GM23248 (cell line): ENCODE measurements at regions not wholly inside any gene's neighbourhood (a gene's known extent, or its start where the extent isn't known, plus 50 kb on each side); places are given as distances from the start of the nearest gene placed in this dataset.

ENCODE experiments used
- DNase-seq: peaks from one replicate; pipeline ENCODE4 v3.0.0-alpha.2; 2015
- H2AFZ ChIP-seq: fragments of 200-600 bp; sonication (generic); 2 replicates; pipeline ENCODE4 v1.6.1; 2016; ENCODE audit warnings: antibody characterized with exemption
- H3F3A ChIP-seq: fragments of 200-600 bp; sonication (generic); 2 replicates; pipeline ENCODE4 v1.6.1; 2016; ENCODE audit warnings: mild to moderate bottlenecking, antibody characterized with exemption, mixed run types; ENCODE audit not compliant: insufficient read depth
- H3K27ac ChIP-seq: fragments of 200-600 bp; sonication (generic); 2 replicates; pipeline ENCODE4 v1.5.1; 2016; ENCODE audit warnings: mild to moderate bottlenecking
- H3K27me3 ChIP-seq: fragments of 200-600 bp; sonication (generic); replicated peaks from 2 replicates; pipeline ENCODE4 v1.6.1; 2016; ENCODE audit warnings: mild to moderate bottlenecking; ENCODE audit not compliant: insufficient read depth
- H3K36me3 ChIP-seq: fragments of 200-600 bp; sonication (generic); 2 replicates; pipeline ENCODE4 v1.6.1; 2016; ENCODE audit warnings: low read depth, mild to moderate bottlenecking
- H3K4me1 ChIP-seq: fragments of 200-600 bp; sonication (generic); 2 replicates; pipeline ENCODE4 v1.6.1; 2016; ENCODE audit warnings: mild to moderate bottlenecking; ENCODE audit not compliant: insufficient read depth
- H3K4me2 ChIP-seq: fragments of 200-600 bp; sonication (generic); one replicate; pipeline ENCODE4 v1.6.1; 2016; ENCODE audit warnings: mild to moderate bottlenecking; ENCODE audit not compliant: unreplicated experiment
- H3K4me3 ChIP-seq: fragments of 200-600 bp; sonication (generic); 2 replicates; pipeline ENCODE4 v1.5.1; 2016; ENCODE audit warnings: mild to moderate bottlenecking
- H3K79me2 ChIP-seq: fragments of 200-600 bp; sonication (generic); 2 replicates; pipeline ENCODE4 v1.6.1; 2016; ENCODE audit warnings: mild to moderate bottlenecking; ENCODE audit not compliant: insufficient read depth
- H3K9ac ChIP-seq: fragments of 200-600 bp; sonication (generic); 2 replicates; pipeline ENCODE4 v1.6.1; 2016; ENCODE audit warnings: mild to moderate bottlenecking
- H3K9me2 ChIP-seq: fragments of 200-600 bp; sonication (generic); 2 replicates; pipeline ENCODE4 v1.6.1; 2016; ENCODE audit warnings: mixed run types, mild to moderate bottlenecking, moderate library complexity; ENCODE audit not compliant: insufficient read depth
- H3K9me3 ChIP-seq: fragments of 200-600 bp; sonication (generic); one replicate; pipeline ENCODE4 v1.6.1; 2017; ENCODE audit warnings: low read depth
- H4K20me1 ChIP-seq: fragments of 200-600 bp; sonication (generic); 2 replicates; pipeline ENCODE4 v1.6.0; 2016; ENCODE audit not compliant: insufficient read depth
- EZH2 ChIP-seq: fragments of 200-600 bp; sonication (generic); IDR thresholded peaks from 2 replicates; pipeline ENCODE4 v1.6.1; 2018; ENCODE audit warnings: antibody characterized with exemption, mild to moderate bottlenecking; ENCODE audit not compliant: insufficient read depth, poor library complexity, severe bottlenecking
- EZH2phosphoT487 ChIP-seq: fragments of 200-600 bp; sonication (generic); IDR thresholded peaks from 2 replicates; pipeline ENCODE4 v1.6.1; 2018; ENCODE audit warnings: antibody characterized with exemption, moderate library complexity, mild to moderate bottlenecking, low read depth; ENCODE audit not compliant: insufficient read depth
- WGBS, 2 experiments: methylation state at CpG; one replicate each; pipeline ENCODE4 v1.1.6; 2015 to 2017; ENCODE audit warnings: low lambda C conversion rate in 2 of 2, low coverage in 1 of 2; ENCODE audit errors: missing lambda C conversion rate in 2 of 2; 5-methylcytosine and 5-hydroxymethylcytosine counted together
- in situ Hi-C: fragments of 300-500 bp; cut with MboI; formaldehyde crosslinking; loops from 2 replicates; pipeline ENCODE4 v1.15.0; 2020

GRCh38 chr6:25008707-25009392 is 73.1 kb upstream of the RIPOR2 start:
- H3K4me1 ChIP-seq = peaks cover 56% of the 10 kb centered on the region
- H3K27me3 ChIP-seq = no peaks in the 10 kb centered on the region
- H3F3A ChIP-seq = peaks cover 32% of the 10 kb centered on the region
- H3K4me3 ChIP-seq = no peak overlapping the region
- no peak overlapping the region for H3K9ac ChIP-seq
- no peaks in the 10 kb centered on the region for H3K9me3 ChIP-seq
- no peak overlapping the region for H2AFZ ChIP-seq
- H3K79me2 ChIP-seq = no peaks in the 10 kb centered on the region
- WGBS, 2 experiments = 81 to 82% methylated on average over 4 of the region's 4 CpGs
- no peak overlapping the region for H3K4me2 ChIP-seq
- no peaks in the 10 kb centered on the region for H3K36me3 ChIP-seq
- no peak for DNase-seq
- H3K27ac ChIP-seq = no peak overlapping the region
- no peak for TF ChIP-seq EZH2phosphoT487
- no peak for TF ChIP-seq EZH2
- no peaks in the 10 kb centered on the region for H4K20me1 ChIP-seq
- H3K9me2 ChIP-seq = no peaks in the 10 kb centered on the region
- in situ Hi-C loops = no loop called here

- WGBS, 2 experiments = 93 to 97% methylated on average over 6 of the region's 6 CpGs
- in situ Hi-C loops = no loop called here
- no peaks in the 10 kb centered on the region for H3K9me3 ChIP-seq
Observed at GRCh38 chr6:25009393-25009710, 73.6 kb upstream of the RIPOR2 start.

GRCh38 chr6:25010176-25010575 is 74.4 kb upstream of the RIPOR2 start:
- Histone ChIP-seq H3K9me3 (no peaks in the 10 kb centered on the region), H3K27ac (no peak overlapping the region), H3K4me2 (no peak overlapping the region), H4K20me1 (no peaks in the 10 kb centered on the region), H3F3A (peaks cover 45% of the 10 kb centered on the region), H3K27me3 (no peaks in the 10 kb centered on the region), H2AFZ (no peak overlapping the region), H3K36me3 (no peaks in the 10 kb centered on the region), H3K9me2 (no peaks in the 10 kb centered on the region), H3K9ac (no peak overlapping the region), H3K4me1 (peaks cover 70% of the 10 kb centered on the region), H3K79me2 (no peaks in the 10 kb centered on the region), H3K4me3 (no peak overlapping the region)
- in situ Hi-C loops = no loop called here
- no peak for DNase-seq
- 92 to 95% methylated on average over 6 of the region's 6 CpGs for WGBS, 2 experiments
- TF ChIP-seq EZH2 = no peak
- TF ChIP-seq EZH2phosphoT487 = no peak

More at GRCh38 chr6:25009393-25009710, 73.6 kb upstream of the RIPOR2 start:
- no peak for DNase-seq
- Histone ChIP-seq H3K9ac (no peak overlapping the region), H3K79me2 (no peaks in the 10 kb centered on the region), H3K36me3 (no peaks in the 10 kb centered on the region), H3K27ac (no peak overlapping the region), H4K20me1 (no peaks in the 10 kb centered on the region), H3K4me3 (no peak overlapping the region), H2AFZ (no peak overlapping the region), H3K4me2 (no peak overlapping the region), H3F3A (peaks cover 37% of the 10 kb centered on the region), H3K27me3 (no peaks in the 10 kb centered on the region), H3K9me2 (no peaks in the 10 kb centered on the region), H3K4me1 (peaks cover 61% of the 10 kb centered on the region)
- TF ChIP-seq EZH2 (no peak), EZH2phosphoT487 (no peak)

- H3K36me3 ChIP-seq = no peaks in the 10 kb centered on the region
- peaks cover 75% of the 10 kb centered on the region for H3K4me1 ChIP-seq
- TF ChIP-seq EZH2 (no peak), EZH2phosphoT487 (no peak)
- no peaks in the 10 kb centered on the region for H3K9me3 ChIP-seq
- H2AFZ ChIP-seq = no peak overlapping the region
- H3K27me3 ChIP-seq = no peaks in the 10 kb centered on the region
- H3K27ac ChIP-seq = peak overlapping the region; percentile 41
- in situ Hi-C loops = no loop called here
- peak overlapping the region; percentile 27 for H3K4me2 ChIP-seq
- H3K4me3 ChIP-seq = no peak overlapping the region
- WGBS, 2 experiments = 74% methylated on average over 3 of the region's 3 CpGs
- no peaks in the 10 kb centered on the region for H4K20me1 ChIP-seq
- H3F3A ChIP-seq = peaks cover 50% of the 10 kb centered on the region
- peak; percentile 71 for DNase-seq
- no peaks in the 10 kb centered on the region for H3K9me2 ChIP-seq
- H3K9ac ChIP-seq = no peak overlapping the region
- H3K79me2 ChIP-seq = no peaks in the 10 kb centered on the region
Observed at GRCh38 chr6:25010902-25011625, 75.3 kb upstream of the RIPOR2 start.
